HG03565 (cell line): ENCODE measurements at regions not wholly inside any gene's neighbourhood (a gene's known extent, or its start where the extent isn't known, plus 50 kb on each side); places are given as distances from the start of the nearest gene placed in this dataset.
"Not testable (repeated sequence)": the region's sequence is repeated elsewhere in the genome, so short reads cannot be mapped to it uniquely, and the experiment has no call there.

Source experiments
- ATAC-seq: cut with Tn5 transposase; IDR thresholded peaks from one replicate; pipeline ENCODE4 v1.9.1; 2021; ENCODE audit warnings: mild to moderate bottlenecking, moderate library complexity; ENCODE audit not compliant: unreplicated experiment

GRCh38 chr9:2492161-2492560 lies 129.4 kb upstream of the VLDLR start:
- ATAC-seq, result no peak

DNA sequence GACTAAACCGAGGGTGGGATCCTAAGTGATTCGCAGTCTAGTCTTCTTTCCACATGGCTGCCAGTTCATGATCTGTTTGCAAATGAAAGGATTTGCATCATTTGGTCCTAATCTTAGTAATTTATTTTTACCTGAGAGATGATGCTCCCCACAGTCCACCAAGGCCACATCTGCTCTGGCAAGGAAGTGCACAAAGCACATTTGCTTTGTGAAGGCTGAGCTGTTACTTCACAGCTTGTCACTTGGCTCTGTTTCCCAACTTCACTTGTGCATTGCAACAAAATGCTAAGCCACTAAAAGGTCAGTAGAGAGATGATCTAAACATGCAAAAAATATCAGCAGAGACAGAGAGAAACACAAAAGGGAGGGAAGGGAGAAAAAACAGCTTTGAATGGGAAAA lies 128.5 kb upstream of the VLDLR start:
- no peak for ATAC-seq

DNA sequence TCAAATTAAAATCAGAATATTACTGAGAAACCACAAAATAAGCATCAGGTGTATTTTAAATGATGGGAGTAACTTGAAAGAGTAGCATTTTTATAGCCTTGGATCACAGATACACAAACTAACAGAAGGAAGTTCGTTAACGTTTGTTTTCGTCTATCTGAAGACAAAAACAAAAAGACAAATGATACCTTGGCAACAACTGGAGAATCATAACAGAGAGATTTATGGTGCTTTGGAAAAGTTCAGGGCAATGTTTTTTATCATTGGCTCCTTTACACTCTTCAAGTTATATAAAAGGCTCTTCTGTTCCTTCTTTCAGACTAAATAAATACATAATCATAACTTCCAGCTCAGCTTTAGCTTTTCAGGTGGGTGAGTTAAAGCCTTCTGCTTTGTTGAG lies 128.1 kb upstream of the VLDLR start:
- ATAC-seq, result no peak

DNA sequence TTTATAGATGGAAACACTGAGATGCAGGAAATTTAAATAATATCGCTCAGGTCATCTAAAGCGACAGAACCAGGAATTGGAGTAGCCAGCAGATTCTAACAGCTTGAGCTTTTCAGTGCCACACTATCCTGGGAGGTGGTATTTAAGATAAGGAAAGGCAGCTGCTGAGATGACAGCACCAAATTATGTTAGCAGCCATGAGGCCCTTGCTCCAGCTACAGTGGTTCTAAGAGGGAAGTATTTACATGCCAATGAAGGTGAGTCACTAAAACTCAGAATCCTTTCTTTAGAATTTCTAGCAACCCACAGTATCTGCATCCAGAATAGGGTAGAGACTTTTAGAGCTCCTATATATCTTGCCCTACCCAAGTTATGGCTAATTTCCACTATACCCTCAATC lies 127.0 kb upstream of the VLDLR start:
- ATAC-seq, result no peak

- ATAC-seq, result no peak
Observed at GRCh38 chr9:2495221-2496005, 126.2 kb upstream of the VLDLR start.

GRCh38 chr9:2496169-2496568 lies 125.4 kb upstream of the VLDLR start:
- ATAC-seq, result no peak

- no peak for ATAC-seq
Observed at GRCh38 chr9:2496934-2497333, 124.7 kb upstream of the VLDLR start.

DNA sequence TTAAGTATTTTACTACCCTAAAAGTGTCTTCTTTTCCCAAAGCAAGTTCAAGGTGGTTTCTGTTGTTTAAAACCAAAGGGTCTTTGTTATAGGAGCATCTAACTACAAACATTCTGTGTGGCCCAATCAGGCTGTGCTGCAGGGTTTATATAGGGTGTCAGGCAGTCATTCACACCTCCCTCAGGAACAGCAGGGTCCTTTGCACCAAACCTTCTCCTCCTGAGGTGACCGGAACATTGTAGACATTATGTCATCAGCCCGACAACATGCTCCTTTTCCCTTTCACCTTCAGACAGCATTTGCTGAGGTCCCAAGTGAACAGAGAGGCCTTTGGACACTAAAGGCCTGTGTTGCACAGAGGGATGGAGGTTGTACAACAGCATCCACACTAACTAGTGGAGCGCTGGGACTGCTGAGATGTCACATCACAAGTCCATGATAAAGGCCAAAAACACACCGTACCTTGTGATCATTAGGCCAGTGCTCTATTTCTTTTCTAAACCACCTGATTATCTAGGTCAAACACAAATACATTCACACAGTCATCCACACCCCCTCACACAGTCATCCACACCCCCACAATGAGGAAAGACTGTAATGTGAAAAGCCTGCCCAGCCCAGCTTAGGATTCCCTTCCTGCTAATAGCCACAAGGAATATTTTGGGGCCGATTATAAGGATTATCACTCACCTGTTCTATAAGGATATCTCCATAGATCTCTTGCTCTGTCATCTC lies 123.8 kb upstream of the VLDLR start:
- ATAC-seq, result no peak

- no peak for ATAC-seq
Observed at GRCh38 chr9:2502210-2502609, 119.4 kb upstream of the VLDLR start.

- no peak for ATAC-seq
Observed at GRCh38 chr9:2502760-2503159, 118.8 kb upstream of the VLDLR start.

DNA sequence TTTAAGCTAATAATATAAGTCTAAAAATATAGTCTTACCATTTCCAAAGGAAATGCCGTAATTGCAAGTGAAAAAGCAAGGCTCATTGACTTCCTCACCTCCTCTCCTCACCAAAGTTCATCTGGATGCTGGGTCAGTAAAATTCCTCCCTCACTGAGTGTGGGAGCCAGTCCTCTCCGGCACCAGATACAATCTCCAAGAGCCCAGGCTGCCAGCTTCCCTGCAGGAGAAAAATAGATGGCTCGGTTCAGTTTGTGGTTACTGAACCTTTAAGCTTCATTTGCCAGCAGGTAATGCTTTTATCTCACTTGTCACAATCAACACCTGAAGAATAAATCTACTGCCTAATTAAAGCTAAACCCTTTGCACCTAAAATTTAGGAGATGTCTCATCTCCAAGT lies 115.3 kb upstream of the VLDLR start:
- ATAC-seq, result no peak

DNA sequence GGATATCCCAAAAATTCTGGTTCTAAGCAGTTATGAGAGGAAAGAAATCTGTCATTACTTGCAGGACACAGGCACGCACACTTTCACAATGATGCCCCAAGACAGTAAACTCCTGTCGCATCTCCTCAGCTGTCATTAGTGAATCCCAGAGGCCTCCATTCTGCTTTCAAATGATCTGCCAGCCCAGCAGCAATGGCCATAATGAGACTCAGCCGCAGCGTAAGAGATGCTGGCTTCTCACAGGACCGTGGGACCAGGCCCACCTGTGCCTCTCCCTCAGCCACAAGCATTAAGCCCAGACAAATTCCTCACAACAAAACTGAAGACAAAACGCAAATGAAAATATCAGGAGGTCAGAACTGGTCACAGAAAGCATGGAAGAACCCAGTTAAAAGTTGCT lies 98.0 kb upstream of the VLDLR start:
- ATAC-seq, result no peak

GRCh38 chr9:2524601-2525000 lies 97.0 kb upstream of the VLDLR start:
- ATAC-seq, result no peak

DNA sequence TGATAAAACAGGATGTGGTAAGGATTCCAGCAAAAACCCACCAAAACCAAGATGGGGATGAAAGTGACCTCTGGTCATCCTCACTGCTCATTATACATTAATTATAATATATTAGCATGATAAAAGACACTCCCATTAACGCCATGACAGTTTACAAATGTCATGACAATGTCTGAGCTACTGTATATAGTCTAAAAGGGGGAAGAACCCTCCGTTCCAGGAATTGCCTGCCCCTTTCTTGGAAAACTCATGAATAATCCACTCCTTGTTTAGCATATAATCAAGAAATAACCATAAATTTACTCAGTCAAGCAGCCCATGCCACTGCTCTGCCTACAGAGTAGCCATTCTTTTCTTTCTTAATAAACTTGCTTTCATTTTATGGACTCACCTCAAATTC lies 96.4 kb upstream of the VLDLR start:
- ATAC-seq, result no peak

DNA sequence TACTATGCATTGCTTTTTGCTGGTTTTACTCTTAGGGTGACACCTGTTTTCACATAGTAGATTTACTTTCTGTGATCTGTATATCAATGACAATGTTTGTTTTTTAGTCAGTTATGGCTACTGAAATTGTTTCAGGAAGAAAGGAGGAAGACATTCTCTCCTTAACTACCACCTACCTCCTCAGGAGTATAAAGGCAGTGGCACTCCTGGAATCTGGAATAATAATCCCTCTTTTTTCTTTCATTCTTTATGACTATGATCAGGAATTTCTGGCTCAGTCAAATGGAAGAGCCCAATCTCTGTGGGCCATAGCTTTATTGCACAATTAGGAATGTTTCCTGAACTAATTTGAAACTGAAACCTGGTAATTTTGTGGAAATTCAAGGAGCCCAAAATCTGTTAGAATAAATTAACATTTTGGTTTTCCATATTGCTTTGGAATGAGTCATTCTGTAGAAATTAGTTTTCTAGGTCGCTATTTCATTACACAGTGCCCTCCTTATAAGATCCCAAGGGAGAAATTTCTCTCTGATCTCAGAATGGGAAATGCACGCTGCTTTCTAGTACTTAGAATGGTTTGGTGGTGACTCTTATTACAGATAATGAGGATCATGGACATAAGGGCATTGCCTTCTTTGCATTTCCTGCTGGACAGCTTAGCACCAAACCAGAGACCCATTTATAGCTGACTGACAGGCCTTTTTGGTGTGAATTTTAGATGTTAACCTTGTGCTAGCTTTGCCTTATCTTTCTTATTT lies 95.3 kb upstream of the VLDLR start:
- no peak for ATAC-seq

GRCh38 chr9:2531481-2531880 lies 90.1 kb upstream of the VLDLR start:
- ATAC-seq, result no peak

GRCh38 chr9:2536511-2536910 lies 85.1 kb upstream of the VLDLR start:
- ATAC-seq, result no peak

DNA sequence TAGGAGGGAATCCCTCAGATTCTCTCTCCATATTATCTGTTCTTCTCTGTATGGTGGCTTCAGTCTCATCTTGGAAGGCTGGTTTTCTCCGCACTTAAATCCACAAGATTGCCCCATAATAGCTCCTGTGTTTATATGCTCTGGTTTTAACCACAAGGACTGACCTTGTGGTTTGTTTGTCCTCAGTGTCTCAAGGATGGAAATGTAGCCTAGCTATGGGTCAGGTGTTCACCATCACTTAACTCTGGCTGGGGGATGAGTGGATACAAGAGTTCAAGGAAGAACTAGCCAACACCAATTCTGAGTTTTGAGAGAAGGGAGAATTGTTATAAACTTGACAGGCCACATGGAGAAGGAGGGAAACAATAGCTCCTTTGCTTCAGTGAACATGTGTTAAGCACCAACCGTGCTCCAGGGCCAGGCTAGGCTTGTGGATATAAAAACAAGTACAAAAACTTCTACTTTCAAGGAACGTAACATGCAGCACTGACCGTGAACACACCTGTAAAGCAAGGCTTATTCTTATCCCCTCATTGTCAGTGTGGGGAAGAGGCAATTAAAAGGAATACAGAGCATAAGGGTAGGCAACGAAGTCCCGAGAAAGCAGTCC lies 75.6 kb upstream of the VLDLR start:
- no peak for ATAC-seq

DNA sequence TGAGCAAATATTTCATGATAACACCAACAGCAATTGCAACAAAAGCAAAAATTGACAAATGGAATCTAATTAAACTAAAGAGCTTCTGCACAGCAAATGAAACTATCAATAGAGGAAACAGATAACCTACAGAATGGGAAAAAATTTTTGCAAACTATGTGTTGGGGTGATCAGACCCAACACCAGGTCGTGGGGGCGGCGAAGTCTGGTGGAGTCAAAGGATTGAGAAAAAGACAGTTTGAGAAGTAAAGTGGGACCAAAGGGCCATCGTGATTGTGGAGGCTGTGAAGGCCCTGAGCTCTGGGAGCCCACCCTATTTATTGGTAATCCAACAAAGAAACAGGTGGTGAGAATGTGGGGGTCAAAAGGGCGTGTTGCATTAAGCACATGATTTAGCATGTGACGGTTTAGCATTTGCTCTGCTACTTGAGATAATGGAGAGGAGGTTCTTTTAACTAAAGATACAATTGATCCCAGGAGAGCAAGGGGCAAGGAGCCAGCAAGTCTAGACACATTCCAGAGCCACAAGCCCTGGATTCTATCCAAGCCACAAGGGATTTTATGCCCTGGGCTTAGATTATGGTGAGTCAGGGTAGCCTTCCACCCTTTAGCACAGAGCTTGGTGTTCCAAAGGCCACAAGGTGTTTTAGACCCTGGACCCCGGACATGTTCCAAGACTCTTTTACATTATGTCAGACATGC lies 65.5 kb upstream of the VLDLR start:
- not testable (repeated sequence) for ATAC-seq

GRCh38 chr9:2557693-2558092 lies 63.9 kb upstream of the VLDLR start:
- no peak for ATAC-seq
